HG02588 (cell line): ENCODE measurements at regions not wholly inside any gene's neighbourhood (a gene's known extent, or its start where the extent isn't known, plus 50 kb on each side); places are given as distances from the start of the nearest gene placed in this dataset.
A peak's percentile ranks its signal among the peaks of the same experiment; 100 is the strongest.

Source experiments
- ATAC-seq: cut with Tn5 transposase; IDR thresholded peaks from one replicate; pipeline ENCODE4 v1.9.1; 2021; ENCODE audit warnings: mild to moderate bottlenecking, moderate library complexity; ENCODE audit not compliant: unreplicated experiment

GRCh38 chr7:21200503-21200902 is 227.4 kb upstream of the SP4 start:
- ATAC-seq, result no peak

DNA sequence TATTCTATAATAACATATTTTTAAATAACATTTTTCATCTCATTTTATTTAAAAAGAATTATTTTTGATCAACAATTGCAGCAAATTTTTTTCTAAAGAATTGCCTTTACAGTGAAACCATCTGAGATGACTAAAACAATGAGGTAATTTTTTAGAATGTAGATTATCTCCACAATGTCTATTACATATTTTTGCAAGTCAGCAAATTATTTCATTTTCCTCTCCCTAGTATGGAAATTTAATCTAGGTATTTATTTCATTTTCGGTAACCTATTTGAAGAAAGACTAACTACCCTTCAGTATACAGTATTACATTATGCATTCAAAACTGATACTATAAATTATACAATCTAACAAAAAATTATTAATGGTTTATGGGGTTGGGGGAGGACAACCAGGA is 213.2 kb upstream of the SP4 start:
- no peak for ATAC-seq

DNA sequence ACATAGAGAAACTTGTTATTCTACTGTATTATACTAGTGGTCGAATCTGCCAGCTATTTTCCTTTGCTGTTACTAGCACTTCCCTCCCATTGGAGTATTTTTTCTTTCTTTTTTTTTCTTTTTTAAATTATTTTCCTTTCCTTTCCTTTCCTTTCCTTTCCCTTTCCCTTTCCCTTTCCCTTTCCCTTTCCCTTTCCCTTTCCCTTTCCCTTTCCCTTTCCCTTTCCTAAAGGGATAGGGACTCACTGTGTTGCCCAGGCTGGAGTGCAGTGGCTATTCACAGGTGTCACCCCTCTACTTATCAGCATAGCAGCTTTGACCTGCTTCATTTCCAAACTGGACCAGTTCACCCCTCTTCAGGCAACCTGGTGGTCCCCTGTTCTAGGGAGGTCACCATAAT is 212.6 kb upstream of the SP4 start:
- ATAC-seq, result no peak

GRCh38 chr7:21217365-21217764 is 210.5 kb upstream of the SP4 start:
- ATAC-seq, result no peak

DNA sequence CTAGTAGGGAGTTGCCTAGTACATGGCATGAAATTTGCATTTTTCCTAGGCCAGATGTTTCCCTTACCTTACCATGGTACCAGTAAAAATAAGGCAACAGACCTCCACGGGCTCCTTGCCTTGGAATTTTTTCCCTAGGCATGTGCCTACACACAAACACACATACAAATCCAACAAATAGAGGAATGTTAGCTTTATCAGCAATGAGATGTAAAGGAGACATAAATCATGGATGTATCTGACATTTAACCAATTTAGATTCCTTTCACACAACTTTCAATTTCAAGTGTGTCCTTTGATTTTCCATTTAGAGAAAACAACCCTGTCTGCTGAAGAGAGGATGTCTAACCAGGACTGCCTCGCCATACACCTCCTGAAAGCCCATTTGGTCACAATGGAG is 209.7 kb upstream of the SP4 start:
- ATAC-seq, result no peak

DNA sequence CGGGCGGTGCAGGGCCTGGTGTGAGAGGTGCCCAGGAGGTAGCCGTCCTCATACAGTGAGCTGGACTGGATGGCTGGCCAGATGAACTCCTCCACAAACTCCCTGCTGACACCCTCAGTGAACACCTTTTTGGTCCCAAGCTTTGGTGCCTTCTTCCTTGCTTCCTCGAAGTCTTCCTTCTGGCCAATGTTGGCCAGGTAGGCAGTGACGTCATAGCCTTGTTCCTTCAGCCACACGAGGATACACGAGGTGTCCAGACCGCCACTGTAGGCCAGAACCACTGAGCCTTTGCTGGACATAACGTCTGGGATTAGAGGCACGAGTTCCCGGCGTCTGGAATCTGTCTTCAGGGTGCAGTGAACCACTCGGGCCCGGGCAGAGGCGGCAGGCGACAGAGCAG is 206.8 kb upstream of the SP4 start:
- ATAC-seq, result no peak

DNA sequence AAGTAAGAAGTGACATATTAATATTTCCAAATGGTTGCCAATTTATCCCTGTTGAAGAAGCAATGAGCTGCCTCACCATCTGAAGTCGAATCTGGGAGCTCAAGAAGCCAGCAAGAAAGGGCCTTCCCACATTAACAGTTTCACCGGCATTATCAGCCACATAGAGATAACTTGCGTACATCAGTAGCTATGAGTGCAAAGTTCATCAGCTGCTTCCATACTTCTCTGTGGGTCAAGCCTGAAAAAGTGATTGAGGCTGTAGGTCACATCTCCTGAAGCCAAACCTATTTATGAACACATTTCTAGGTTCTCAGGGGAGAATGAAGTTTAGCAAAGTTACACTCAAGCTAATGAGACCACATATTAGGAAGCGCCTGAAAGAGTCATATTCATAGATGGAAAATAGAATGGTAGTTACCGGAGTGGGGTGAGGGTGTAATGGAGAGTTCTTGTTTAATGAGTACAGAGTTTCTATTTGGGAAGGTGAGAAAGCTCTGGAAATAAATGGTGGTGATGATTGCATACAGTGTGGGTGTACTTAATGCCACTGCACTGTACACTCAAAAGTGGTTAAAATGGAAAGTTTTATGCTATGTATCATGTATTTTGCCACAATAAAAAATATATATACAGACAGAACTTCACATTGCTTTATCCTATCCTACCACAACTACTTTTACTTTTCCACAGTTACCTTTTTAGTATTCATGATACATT is 189.3 kb upstream of the SP4 start:
- ATAC-seq, result no peak

- no peak for ATAC-seq
These were observed 184.6 kb upstream of the SP4 start for GRCh38 chr7:21243265-21243664.

DNA sequence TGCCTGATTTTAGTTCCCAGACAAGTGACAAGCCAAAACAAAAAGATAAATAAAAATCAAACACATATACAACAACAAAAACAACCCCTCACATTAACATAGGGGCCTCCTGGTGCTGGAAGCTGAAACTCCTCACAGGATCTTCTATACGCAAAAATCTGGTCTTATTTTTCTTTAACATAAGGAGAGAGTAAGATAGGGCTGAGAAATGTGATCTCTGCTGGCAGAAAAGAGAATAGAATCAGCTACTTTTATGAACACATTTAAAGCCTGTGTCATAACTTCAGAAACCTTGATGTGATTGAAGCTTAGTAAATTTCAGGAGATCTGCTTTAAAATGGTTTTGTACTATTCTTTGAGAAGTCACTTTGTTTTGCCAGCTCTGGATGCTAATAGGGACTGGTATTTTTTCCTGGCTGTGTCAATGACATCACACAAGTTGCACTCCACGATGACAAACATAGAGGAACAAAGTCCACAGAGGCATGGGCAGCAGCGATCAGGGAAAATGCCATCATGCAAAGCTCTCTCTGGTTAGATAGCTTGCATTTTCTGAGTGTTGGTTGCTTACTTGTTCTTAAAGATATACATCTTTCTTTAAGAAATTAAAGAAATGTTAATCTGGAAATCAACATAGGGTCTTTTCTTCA is 176.6 kb upstream of the SP4 start:
- no peak for ATAC-seq

DNA sequence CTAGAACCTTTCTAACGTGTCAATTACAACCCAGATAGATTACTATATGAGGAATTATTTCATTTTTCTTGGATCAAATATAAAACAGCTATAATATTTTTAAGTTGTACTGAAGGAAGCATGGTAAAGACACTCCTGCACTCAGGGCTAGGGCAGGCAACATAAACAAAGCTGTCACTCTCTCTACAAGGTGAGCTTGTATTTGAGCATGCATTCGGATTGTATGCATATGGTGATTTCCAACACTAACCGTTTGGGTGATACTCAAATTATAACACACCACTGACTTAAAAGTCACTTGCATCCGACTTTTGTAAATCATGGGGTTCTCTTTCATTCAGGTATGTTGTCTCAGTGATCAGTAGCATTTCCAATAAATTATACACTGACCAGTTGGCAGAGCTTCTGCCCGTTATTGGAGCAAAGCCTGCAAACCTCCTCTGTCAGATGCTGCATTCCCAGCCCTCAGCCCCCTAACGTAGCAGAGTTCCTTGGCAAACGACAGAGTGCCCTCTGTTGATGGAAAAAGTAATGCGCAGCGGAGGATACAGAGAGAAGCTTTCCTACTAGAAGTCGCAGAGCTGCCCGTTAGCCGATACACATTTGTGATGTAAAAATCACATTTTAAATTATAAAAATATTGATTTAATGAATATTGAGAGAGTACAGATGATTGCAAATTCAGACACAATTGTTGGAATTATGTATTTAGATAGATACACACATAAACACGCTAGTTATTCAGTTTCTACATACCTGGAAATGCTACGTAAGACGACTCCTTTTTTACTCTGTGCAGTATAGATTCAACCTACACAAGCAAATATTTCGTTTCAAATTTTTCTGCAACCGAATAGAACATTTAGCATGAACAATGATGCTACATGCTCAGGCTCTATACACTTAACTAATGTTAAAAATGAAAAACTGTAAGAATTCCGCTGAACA is 173.9 kb upstream of the SP4 start:
- no peak for ATAC-seq

DNA sequence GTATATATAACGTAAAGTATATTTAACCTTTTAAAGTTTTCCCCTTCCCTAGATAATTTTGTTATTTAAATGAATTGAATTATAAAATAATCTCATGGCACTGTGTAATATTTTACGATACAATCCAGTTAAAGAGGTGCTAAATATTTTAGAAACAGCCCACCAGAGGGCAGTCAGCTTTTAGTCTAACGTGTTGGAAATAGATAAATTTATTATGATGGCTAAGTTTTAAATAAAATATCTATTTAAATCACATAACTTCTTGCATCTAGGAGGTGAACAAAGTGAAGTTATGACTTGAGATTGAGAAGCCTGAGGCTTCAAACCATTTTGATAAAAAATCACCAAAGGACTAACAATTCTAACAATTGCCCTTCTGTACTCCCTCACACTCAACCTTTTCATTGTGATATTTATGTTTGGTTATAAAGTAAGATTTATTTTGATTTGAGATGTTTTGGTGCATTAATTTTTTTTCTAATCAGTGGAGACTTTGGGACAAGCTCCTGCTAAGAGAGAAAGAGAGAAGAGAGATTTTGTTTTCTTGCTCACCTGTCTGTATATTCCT is 171.5 kb upstream of the SP4 start:
- no peak for ATAC-seq

DNA sequence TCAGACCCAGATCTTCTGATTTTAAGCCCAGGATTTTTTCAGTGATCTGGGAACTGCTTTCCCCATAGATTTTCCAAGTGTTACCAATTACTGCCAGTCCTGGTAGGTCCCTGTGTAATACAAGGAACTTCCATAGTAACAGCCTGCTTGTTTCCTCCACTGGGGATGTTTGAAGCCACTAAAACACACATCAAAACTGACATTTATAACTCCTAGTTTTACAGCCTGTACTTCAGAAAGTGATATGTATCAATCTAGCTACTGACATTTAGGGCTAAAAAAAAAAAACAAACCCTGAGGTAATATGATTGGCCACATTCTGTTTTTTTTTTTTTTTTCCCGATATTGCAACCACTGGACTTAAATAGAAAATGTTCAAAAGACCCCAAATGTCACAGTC is 166.9 kb upstream of the SP4 start:
- ATAC-seq, result no peak

DNA sequence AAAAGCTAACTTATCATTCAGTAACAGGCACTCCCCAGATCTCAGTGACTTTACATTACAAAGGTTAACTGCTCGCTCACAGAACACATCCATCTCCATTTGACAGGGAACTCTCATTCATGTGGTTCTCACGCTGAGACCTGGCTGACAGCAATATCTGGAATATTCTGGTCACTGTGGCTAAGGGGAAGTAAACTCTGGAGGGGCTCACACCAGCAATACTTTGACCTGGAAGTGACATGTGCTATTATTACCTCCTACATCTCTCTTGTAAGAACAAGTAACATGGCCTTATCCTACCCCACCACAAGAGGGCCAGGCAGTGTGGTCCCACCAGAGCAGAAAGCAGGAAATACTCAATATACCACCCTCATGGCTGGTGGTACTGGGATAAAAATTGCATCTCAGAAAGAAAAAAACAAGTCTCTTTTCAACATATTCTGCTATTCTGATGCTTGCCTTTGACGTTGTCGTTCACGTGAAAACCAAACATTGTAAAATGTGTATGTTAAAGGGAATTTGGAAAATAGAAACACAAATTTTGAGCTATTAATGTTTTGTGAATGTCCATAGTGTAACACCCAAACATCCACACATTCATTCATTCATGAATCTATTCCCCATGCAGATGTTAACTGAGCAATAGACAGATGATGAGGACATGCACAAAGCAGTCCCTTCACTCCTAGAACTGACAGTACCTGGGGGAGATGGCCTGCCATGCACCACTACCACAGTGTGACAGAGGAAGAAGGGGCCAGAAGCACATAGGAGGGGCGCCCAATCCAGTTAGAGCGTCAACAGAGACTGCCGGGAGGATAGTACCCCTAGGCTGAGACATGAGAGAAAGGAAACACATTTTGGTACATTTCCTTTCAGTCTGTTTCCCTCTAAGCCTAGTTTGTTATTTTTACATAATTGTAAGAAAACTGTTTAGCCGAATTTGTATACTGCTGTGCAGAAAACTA is 166.0 kb upstream of the SP4 start:
- ATAC-seq, result peak; percentile 75

- no peak for ATAC-seq
These were observed 158.9 kb upstream of the SP4 start for GRCh38 chr7:21269021-21269420.

- ATAC-seq, result no peak
These were observed 151.3 kb upstream of the SP4 start for GRCh38 chr7:21276471-21277035.

DNA sequence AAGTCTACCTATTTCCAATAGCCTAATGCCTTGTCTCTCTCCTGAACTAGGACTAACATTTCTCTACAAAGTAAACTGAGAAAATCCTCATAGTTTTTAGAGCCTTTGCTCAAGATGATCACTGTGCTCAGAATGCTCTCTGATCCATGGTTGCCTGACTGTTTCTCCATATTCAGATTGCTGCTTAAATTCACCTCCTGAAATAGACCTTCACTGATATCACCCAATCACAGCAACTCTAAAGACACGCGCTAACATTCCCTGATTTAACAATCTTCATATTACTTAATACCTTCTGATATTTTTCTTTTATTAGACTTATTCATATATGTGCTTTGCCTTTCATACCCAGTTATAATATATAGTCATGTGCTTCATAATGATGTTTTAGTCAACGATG is 148.9 kb upstream of the SP4 start:
- ATAC-seq, result no peak

DNA sequence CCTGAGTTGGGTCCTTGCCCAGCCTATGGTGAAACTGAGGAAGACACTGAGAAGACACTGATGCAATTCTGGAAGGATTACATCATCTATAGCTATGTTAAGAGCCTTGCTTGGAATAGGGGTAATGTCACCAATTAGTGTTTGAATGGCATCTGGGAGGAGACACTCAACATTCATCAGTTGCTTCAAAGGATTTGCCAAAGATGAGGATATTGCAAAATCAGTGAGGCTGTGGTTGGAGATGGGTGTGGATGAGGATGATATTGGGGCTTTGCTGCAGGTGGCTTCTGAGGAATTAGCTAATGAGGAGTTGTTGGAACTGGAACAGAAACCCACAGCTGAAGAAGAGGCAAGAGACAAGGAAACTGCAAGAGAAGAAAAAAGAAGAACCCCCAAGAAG is 146.7 kb upstream of the SP4 start:
- no peak for ATAC-seq

DNA sequence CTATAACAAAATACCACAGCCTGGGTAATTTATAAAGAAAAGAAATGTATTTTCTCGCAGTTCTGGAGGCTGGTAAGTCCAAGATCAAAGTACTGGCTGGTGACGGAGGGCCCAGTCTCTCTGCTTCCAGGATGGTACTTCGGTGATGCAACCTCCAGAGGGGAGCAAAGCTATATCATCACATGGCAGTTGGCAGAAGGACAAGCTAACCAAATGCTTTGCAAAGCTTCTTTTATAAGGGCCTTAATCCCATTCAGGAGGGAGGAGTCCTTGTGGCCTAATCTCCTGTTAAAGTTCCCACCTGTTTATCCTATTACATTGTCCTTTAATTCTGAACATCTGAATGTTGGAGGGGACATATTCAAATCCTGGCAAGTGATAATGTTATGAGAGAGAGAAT is 134.1 kb upstream of the SP4 start:
- no peak for ATAC-seq

- no peak for ATAC-seq
These were observed 128.1 kb upstream of the SP4 start for GRCh38 chr7:21299766-21300165.

- ATAC-seq, result no peak
These were observed 127.2 kb upstream of the SP4 start for GRCh38 chr7:21300692-21301091.
